HCT116 (cell line): ENCODE measurements at regions not wholly inside any gene's neighbourhood (a gene's known extent, or its start where the extent isn't known, plus 50 kb on each side); places are given as distances from the start of the nearest gene placed in this dataset.

Experiments used
- CTCF ChIP-seq, 3 experiments: fragments of 200-600 bp in 1 of 3; sonication (generic) in 1 of 3; IDR thresholded peaks in 2 of 3; conservative IDR thresholded peaks in 1 of 3; 2 replicates each; pipeline ENCODE4 v1.5.1; 2012 to 2017; ENCODE audit warnings: low read depth in 2 of 3, low read length in 2 of 3, antibody characterized with exemption in 1 of 3, borderline replicate concordance in 1 of 3, control low read depth in 1 of 3, mild to moderate bottlenecking in 1 of 3, mixed read lengths in 1 of 3, mixed run types in 1 of 3, moderate library complexity in 1 of 3; ENCODE audit not compliant: insufficient read depth in 1 of 3
- EZH2 ChIP-seq: fragments of 200-600 bp; sonication (generic); IDR thresholded peaks from 2 replicates; pipeline ENCODE4 v1.6.1; 2017; ENCODE audit warnings: antibody characterized with exemption, mixed run types
- MAX ChIP-seq: IDR thresholded peaks from 2 replicates; pipeline ENCODE4 v1.6.1; 2012
- POLR2A ChIP-seq: IDR thresholded peaks from 2 replicates; pipeline ENCODE4 v1.7.0; 2011; ENCODE audit warnings: borderline replicate concordance; ENCODE audit not compliant: insufficient read depth, insufficient read length; ENCODE audit errors: extremely low read depth
- POLR2AphosphoS5 ChIP-seq: IDR thresholded peaks from 2 replicates; pipeline ENCODE4 v1.6.1; 2011; ENCODE audit warnings: mild to moderate bottlenecking, low read depth, low read length, moderate library complexity
- REST ChIP-seq: IDR thresholded peaks from 2 replicates; pipeline ENCODE4 v1.6.1; 2012; ENCODE audit warnings: low read depth

DNA sequence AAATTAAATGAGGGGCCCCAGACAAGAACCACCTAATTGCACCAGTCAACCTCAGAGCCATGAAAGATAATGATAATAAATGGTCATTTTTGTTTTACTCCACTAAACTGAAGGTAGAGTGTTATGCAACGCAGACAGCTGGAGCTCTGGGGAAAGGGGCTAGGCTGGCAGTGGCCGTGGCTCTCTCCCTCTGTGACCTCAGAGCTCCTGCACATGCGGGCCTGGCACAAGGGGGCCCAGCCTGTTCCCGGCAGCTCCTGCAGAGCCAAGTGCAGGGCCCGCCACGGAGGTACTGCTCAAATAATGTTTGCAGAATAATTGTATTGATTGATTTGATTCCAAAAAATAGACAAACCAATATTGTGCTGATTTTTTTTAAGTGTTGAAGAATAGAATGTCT is 109.5 kb downstream of the SALL1 start:
- TF ChIP-seq CTCF (IDR thresholded peaks at IDR 0.05 in 2 of 3, conservative IDR thresholded peaks at IDR 0.05 in 1 of 3; ENCODE audit: borderline replicate concordance in 1 of 3, insufficient read depth in 1 of 3, low read depth in 2 of 3, low read length in 2 of 3), result no peak
- no peak for TF ChIP-seq POLR2AphosphoS5
- no peak for TF ChIP-seq MAX
- no peak for TF ChIP-seq REST
- no peak for TF ChIP-seq EZH2
- no peak for TF ChIP-seq POLR2A
